Mucosa of descending colon (tissue), 3 donors: ENCODE measurements at regions not wholly inside any gene's neighbourhood (a gene's known extent, or its start where the extent isn't known, plus 50 kb on each side); places are given as distances from the start of the nearest gene placed in this dataset.

Experiments
- ATAC-seq: fragments of 200-7000 bp; cut with Tn5 transposase; one replicate; pipeline ENCODE4 v1.9.1; 2020; ENCODE audit warnings: mild to moderate bottlenecking, moderate library complexity
- DNase-seq, 3 donors: peaks; one replicate each; pipeline ENCODE4 v3.0.0-alpha.2; 2020
- H3K36me3 ChIP-seq: fragments of 200-600 bp; one replicate; pipeline ENCODE4 v1.8.0; 2021; ENCODE audit warnings: low read depth, mild to moderate bottlenecking
- H3K4me1 ChIP-seq: fragments of 200-600 bp; one replicate; pipeline ENCODE4 v1.8.0; 2021; ENCODE audit warnings: low read depth, mild to moderate bottlenecking
- H3K4me3 ChIP-seq: fragments of 200-600 bp; one replicate; pipeline ENCODE4 v1.8.0; 2021; ENCODE audit warnings: mild to moderate bottlenecking
- H3K9me3 ChIP-seq: fragments of 200-600 bp; one replicate; pipeline ENCODE4 v1.8.0; 2021; ENCODE audit warnings: mild to moderate bottlenecking
- CTCF ChIP-seq: fragments of 200-600 bp; IDR thresholded peaks from one replicate; pipeline ENCODE4 v1.8.0; 2022; ENCODE audit warnings: antibody characterized with exemption, mild to moderate bottlenecking
- intact Hi-C, 2 donors: fragments of 100-400 bp; cut with DNase I in 1 of 2; cut with micrococcal nuclease in 1 of 2; formaldehyde crosslinking; loops; one replicate each; pipeline versions ENCODE4 v1.11.0 to v1.11.1; 2022; cut with DNase I, micrococcal nuclease
- donor health status: DM: no; HTN: no; CAD: no; lungs with moderate emphysema.
- donor health status: DM: no; HTN: no; CAD: no.
- donor health status: DM: no; HTN: yes; CAD: no.

GRCh38 chr9:115411516-115411915 lies 293.6 kb upstream of the TNC start:
- Histone ChIP-seq H3K4me1 (peaks cover 3% of the 10 kb centered on the region), H3K4me3 (no peak overlapping the region), H3K9me3 (no peaks in the 10 kb centered on the region), H3K36me3 (no peaks in the 10 kb centered on the region)
- ATAC-seq (no peak), DNase-seq (no peak)
- intact Hi-C loops = no loop called here
- no peak for TF ChIP-seq CTCF

- no peaks in the 10 kb centered on the region for H3K36me3 ChIP-seq
- H3K9me3 ChIP-seq = no peaks in the 10 kb centered on the region
- peaks cover 3% of the 10 kb centered on the region for H3K4me1 ChIP-seq
- H3K4me3 ChIP-seq = no peak overlapping the region
- ATAC-seq = peak; percentile 13
- no peak for TF ChIP-seq CTCF
- intact Hi-C loops = no loop called here
- no peak for DNase-seq
These were observed 294.1 kb upstream of the TNC start for GRCh38 chr9:115411993-115412452.

GRCh38 chr9:115412656-115413055 lies 294.7 kb upstream of the TNC start:
- Histone ChIP-seq H3K4me1 (peaks cover 3% of the 10 kb centered on the region), H3K4me3 (no peak overlapping the region), H3K9me3 (no peaks in the 10 kb centered on the region), H3K36me3 (no peaks in the 10 kb centered on the region)
- no peak for TF ChIP-seq CTCF
- intact Hi-C loops = no loop called here
- DNase-seq (no peak), ATAC-seq (no peak)

- intact Hi-C loops = no loop called here
- H3K4me1 ChIP-seq = peaks cover 3% of the 10 kb centered on the region
- no peak for TF ChIP-seq CTCF
- ATAC-seq (no peak), DNase-seq (no peak)
- H3K4me3 ChIP-seq = no peak overlapping the region
- H3K36me3 ChIP-seq = no peaks in the 10 kb centered on the region
- H3K9me3 ChIP-seq = no peaks in the 10 kb centered on the region
These were observed 295.3 kb upstream of the TNC start for GRCh38 chr9:115413304-115413703.

- TF ChIP-seq CTCF = no peak
- Histone ChIP-seq H3K9me3 (no peaks in the 10 kb centered on the region), H3K4me1 (peaks cover 3% of the 10 kb centered on the region), H3K4me3 (no peak overlapping the region), H3K36me3 (no peaks in the 10 kb centered on the region)
- intact Hi-C loops = no loop called here
- ATAC-seq (no peak), DNase-seq (no peak)
These were observed 295.9 kb upstream of the TNC start for GRCh38 chr9:115413766-115414382.

GRCh38 chr9:115414561-115414960 lies 296.6 kb upstream of the TNC start:
- Histone ChIP-seq H3K36me3 (no peaks in the 10 kb centered on the region), H3K9me3 (peaks cover 2% of the 10 kb centered on the region), H3K4me1 (peaks cover 3% of the 10 kb centered on the region), H3K4me3 (no peak overlapping the region)
- intact Hi-C loops = no loop called here
- TF ChIP-seq CTCF = no peak
- ATAC-seq (no peak), DNase-seq (no peak)
